ENCODE measurements at regions not wholly inside any gene's neighbourhood (a gene's known extent, or its start where the extent isn't known, plus 50 kb on each side); places are given as distances from the start of the nearest gene placed in this dataset.

- no peak for DNase-seq
Measured at GRCh38 chr2:194271293-194271961, 1385.6 kb upstream of the SLC39A10 start.

- DNase-seq: no peak
Measured at GRCh38 chr2:194270648-194271047, 1386.4 kb upstream of the SLC39A10 start.

GRCh38 chr2:194264586-194264985 lies 1392.4 kb upstream of the SLC39A10 start:
- no peak for DNase-seq

- DNase-seq: no peak
Measured at GRCh38 chr2:194260185-194260584, 1396.8 kb upstream of the SLC39A10 start.

- no peak for DNase-seq
Measured at GRCh38 chr2:194257095-194257494, 1399.9 kb upstream of the SLC39A10 start.

- DNase-seq: no peak
Measured at GRCh38 chr2:194253528-194254259, 1403.3 kb upstream of the SLC39A10 start.

- DNase-seq: no peak
Measured at GRCh38 chr2:194252127-194252526, 1404.9 kb upstream of the SLC39A10 start.

- no peak for DNase-seq
Measured at GRCh38 chr2:194232600-194232999, 1424.4 kb upstream of the SLC39A10 start.

- DNase-seq: no peak
Measured at GRCh38 chr2:194223218-194223617, 1433.8 kb upstream of the SLC39A10 start.

GRCh38 chr2:194214192-194214591 lies 1442.8 kb upstream of the SLC39A10 start:
- no peak for DNase-seq

GRCh38 chr2:194205568-194206227 lies 1451.3 kb upstream of the SLC39A10 start:
- no peak for DNase-seq

GRCh38 chr2:194203898-194204297 lies 1453.1 kb upstream of the SLC39A10 start:
- no peak for DNase-seq

- DNase-seq: no peak
Measured at GRCh38 chr2:194182888-194183287, 1474.1 kb upstream of the SLC39A10 start.

GRCh38 chr2:194176134-194176533 lies 1480.9 kb upstream of the SLC39A10 start:
- no peak for DNase-seq

- peak; percentile 1 for DNase-seq
Measured at GRCh38 chr2:194166818-194167217, 1490.2 kb upstream of the SLC39A10 start.

GRCh38 chr2:194155431-194155830 lies 1501.6 kb upstream of the SLC39A10 start:
- no peak for DNase-seq

- no peak for DNase-seq
Measured at GRCh38 chr2:194151231-194151630, 1505.8 kb upstream of the SLC39A10 start.

GRCh38 chr2:194135463-194135862 lies 1521.6 kb upstream of the SLC39A10 start:
- DNase-seq: no peak

- DNase-seq: no peak
Measured at GRCh38 chr2:194128810-194129209, 1528.2 kb upstream of the SLC39A10 start.

- no peak for DNase-seq
Measured at GRCh38 chr2:194126418-194126817, 1530.6 kb upstream of the SLC39A10 start.

- DNase-seq: no peak
Measured at GRCh38 chr2:194116861-194117260, 1540.2 kb upstream of the SLC39A10 start.

- no peak for DNase-seq
Measured at GRCh38 chr2:194105358-194105757, 1551.7 kb upstream of the SLC39A10 start.

GRCh38 chr2:194104687-194105086 lies 1552.3 kb upstream of the SLC39A10 start:
- no peak for DNase-seq

Measured in renal pelvis (tissue), 1 donor.